HuH-7 (cell line): ENCODE measurements at regions not wholly inside any gene's neighbourhood (a gene's known extent, or its start where the extent isn't known, plus 50 kb on each side); places are given as distances from the start of the nearest gene placed in this dataset.
"Not testable (repeated sequence)": the region's sequence is repeated elsewhere in the genome, so short reads cannot be mapped to it uniquely, and the experiment has no call there.

ENCODE experiments used
- DNase-seq: peaks from one replicate; pipeline ENCODE4 v3.0.0; 2011; ENCODE audit warnings: low spot score

DNA sequence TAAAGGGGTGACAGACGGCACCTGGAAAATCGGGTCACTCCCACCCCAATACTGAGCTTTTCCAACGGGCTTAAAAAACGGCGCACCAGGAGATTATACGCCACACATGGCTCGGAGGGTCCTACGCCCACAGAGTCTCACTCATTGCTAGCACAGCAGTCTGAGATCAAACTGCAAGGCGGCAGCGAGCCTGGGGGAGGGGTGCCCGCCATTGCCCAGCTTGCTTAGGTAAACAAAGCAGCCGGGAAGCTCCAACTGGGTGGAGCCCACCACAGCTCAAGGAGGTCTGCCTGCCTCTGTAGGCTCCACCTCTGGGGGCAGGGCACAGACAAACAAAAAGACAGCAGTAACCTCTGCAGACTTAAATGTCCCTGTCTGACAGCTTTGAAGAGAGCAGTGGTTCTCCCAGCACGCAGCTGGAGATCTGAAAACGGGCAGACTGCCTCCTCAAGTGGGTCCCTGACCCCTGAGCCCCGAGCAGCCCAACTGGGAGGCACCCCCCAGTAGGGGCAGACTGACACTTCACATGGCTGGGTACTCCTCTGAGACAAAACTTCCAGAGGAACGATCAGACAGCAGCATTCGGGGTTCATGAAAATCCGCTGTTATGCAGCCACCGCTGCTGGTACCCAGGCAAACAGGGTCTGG lies 162.8 kb upstream of the GJE1 start:
- not testable (repeated sequence) for DNase-seq

DNA sequence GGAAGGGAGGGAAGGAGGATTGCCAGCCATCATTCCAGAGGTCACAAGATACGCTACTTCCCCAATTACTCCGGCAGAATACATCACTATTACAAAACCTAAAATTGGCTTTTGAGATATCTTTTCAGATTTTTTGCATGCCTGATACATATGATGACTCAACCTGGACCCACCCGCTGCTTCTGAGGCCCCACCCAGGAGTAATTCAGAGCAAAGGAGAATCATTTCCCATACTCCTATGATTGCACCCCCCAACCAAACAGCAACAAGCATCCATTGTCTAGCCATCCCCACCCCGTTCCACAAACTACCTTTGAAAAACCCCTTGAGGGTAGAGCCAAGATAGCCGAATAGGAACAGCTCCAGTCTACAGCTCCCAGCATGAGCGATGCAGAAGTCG lies 163.5 kb upstream of the GJE1 start:
- DNase-seq: no peak

- DNase-seq: no peak
Observed at GRCh38 chr6:141968632-141969031, 164.1 kb upstream of the GJE1 start.

DNA sequence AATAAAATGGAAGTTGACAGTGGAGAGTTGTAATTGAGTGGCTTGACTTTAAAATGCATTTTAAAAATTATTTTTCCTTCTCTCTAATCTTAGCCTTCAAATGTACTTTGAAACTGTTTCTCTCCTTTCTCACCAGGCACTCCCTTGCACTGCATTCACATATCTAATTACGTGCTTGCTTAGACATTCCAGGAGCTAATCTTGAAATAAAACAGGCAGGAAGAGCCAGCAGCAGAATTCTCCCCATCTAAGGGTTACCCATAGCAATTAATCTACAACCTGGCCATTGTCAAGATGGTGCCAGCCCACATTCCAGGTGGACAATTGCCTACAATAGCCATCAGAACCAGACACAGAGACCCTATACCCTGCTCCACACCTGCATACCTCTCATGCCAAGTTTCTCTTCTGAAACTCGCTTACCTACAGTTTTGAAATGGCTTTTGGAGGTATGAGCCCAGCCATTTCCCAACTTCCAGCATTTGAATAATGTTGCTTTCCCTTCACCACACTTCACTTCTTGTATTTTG lies 167.6 kb upstream of the GJE1 start:
- DNase-seq: no peak

GRCh38 chr6:141963543-141964295 lies 169.0 kb upstream of the GJE1 start:
- DNase-seq: no peak

DNA sequence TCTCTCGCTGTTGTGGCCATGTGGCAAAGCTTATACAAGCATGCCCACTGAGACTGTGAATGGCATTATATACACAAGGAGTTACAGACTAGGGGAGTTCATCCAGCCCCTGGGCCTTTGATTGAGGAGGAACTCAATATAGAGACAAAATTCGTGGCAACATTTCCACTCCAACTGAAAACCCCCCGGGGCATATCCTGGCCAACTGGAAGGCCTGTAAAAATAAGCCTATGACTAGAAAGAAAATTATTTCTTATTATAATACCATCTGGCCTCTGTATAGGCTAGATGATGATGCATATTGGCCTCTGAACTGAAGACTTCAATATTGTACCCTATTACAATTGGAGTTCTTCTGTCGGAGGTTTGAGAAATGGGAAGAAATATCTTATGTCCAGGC lies 175.5 kb upstream of the GJE1 start:
- no peak for DNase-seq

- no peak for DNase-seq
Observed at GRCh38 chr6:141956868-141957267, 175.9 kb upstream of the GJE1 start.

DNA sequence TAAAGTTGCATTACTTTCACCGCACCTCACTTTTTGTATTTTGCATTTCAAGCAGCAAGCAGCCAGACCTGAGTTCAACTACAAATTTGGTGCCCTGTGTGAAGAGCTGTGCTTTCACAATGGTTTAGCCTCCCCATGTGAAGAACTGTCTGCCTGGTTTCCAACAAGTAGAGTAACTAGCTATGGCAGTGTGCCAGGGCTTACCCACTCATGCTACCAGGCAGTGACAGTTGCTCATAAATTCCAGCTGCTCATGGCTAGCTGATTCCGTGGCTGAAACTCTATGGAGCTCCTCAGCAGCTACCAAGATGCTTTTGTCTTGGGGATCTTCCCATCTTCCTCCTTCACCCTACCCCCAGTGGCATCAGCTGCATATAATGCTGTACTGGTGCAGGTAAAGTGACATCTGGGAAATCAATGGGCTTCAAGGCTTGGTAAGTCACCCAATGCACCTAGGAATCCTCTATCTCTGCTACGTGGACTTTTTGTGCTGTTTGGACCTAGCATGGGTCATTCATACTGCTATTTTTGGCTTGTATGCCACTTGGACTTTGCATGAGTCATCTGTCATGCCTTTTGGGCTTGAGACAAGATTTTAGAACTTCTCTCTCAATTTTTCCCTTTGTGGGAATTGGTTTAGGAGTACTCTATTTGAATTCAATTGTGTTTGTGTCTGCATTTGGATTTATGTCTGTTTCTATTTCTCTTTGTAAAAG lies 176.5 kb upstream of the GJE1 start:
- DNase-seq: no peak

GRCh38 chr6:141953072-141953471 lies 179.7 kb upstream of the GJE1 start:
- no peak for DNase-seq

GRCh38 chr6:141946502-141946901 lies 186.2 kb upstream of the GJE1 start:
- no peak for DNase-seq

DNA sequence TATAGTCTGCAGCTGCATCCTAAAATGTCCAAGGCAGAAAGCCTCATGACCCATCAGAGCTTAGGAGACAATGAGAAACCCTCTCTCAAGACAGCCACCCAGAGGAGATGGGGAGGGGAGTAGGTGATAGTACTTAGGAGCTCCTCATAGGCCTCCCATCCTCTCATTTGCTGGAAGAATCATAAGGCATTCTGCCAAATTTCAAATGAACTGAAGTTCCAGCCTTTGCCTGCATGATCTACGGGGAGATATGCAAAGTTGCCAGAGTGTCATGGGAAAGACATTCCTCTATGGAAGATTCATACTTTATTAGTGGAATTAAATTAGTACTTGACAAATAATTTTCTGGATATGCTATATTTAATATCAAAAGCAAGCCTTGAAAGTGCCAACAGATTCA lies 194.1 kb upstream of the GJE1 start:
- no peak for DNase-seq

DNA sequence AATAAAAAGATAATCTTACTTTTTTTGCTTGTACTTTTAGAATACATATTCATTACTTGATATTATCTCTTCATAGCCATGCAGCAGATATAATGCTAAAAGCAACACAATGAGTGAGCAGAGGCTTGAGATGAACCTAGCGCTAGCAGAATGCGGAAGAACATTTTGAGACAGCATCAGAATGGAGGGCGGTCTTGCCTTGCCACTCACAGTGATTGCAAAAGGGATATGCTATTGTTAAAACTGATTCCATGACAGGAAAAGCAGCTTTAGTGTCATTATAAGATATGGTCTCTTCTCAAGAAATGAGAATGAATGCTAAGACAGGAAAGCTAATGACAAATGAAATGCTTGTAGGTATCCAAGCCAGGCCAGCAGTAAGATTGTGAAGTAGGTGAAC lies 200.0 kb upstream of the GJE1 start:
- no peak for DNase-seq

DNA sequence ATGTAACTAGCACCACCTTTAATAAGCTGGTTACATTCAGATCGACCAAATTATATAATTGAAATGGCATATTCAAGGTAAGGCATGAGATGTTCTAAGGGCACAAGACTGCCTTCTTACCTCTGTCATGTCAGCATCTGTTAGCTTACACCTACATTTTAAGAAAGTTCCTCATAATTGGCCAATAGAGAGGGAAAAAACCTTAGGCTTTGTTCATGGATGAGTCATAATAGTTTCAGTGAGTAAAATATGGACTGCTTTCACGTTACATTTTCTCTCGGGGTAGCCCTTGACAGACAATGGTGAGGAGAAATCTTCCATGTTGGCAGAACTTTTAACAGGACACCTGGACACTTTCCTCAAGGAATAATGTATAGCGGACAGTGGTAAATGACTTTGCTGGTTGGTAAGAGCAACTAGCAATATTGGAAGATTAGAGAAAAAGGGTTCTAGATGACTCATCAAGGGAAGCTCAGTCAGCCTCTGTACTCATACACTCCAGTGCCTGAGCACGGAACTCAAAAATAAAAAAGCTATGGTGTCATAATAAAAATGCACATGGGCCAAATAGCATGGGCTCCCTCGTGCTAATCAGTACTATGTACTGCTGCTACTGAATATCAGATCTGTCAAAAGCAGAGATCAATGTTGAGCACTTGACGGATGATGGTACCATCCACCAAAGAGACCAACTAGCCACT lies 206.4 kb upstream of the GJE1 start:
- DNase-seq: not testable (repeated sequence)

DNA sequence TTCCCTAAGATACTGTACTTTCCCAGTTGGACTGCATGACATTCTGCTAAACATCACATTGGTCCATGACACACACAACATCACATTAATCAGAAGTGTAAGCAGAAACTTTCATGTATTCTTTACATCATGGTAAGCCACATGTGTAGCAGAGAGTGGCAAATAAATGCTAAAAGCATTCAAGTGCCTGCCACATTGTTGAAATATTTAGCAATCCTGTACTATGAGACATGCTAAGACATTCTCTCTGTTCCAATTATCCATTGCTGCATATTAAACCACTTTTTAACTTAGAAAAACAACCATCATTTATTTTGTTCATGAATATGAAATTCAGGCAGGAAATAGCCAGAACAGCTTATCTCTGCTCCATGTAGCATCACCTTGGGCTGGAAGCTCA lies 207.7 kb upstream of the GJE1 start:
- no peak for DNase-seq

DNA sequence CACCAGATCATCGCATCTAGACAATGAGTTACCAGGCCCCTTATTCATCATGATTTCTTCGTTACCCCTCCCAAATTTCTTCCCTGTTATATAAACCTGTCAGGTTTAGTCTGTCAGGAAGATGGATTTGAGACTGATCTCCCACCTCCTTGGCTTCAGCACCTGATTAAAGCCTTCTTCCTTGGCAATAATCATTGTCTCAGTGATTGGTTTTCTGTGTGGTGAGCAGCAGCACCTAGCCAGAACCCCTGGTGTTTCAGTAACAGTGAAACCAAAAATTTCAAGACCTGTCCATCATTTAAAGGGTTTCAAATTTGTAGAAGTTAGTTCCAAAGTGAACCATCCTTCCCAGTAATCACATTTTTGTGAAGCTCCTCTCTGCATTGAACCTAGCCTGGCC lies 209.8 kb upstream of the GJE1 start:
- no peak for DNase-seq

DNA sequence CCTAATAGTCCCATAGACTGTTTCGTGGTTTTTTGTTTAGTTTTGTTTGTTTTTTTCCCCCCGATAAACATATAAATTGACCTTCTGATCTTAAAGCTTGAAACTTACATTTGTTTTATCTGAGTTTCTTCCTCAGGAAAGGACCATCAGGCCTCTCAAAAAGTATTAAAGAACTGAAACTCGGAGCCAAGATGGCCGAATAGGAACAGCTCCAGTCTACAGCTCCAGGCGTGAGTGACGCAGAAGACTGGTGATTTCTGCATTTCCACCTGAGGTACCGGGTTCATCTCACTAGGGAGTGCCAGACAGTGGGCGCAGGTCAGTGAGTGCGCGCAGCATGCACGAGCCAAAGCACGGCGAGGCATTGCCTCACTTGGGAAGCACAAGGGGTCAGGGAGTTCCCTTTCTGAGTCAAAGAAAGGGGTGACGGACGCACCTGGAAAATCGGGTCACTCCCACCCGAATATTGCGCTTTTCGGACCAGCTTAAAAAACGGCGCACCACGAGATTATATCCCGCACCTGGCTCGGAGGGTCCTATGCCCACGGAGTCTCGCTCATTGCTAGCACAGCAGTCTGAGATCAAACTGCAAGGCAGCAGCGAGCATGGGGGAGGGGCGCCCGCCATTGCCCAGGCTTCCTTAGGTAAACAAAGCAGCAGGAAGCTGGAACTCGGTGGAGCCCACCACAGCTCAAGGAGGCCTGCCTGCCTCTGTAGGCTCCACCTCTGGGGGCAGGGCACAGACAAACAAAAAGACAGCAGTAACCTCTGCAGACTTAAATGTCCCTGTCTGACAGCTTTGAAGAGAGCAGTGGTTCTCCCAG lies 215.8 kb upstream of the GJE1 start:
- not testable (repeated sequence) for DNase-seq

GRCh38 chr6:141914646-141915045 lies 218.1 kb upstream of the GJE1 start:
- DNase-seq: no peak

DNA sequence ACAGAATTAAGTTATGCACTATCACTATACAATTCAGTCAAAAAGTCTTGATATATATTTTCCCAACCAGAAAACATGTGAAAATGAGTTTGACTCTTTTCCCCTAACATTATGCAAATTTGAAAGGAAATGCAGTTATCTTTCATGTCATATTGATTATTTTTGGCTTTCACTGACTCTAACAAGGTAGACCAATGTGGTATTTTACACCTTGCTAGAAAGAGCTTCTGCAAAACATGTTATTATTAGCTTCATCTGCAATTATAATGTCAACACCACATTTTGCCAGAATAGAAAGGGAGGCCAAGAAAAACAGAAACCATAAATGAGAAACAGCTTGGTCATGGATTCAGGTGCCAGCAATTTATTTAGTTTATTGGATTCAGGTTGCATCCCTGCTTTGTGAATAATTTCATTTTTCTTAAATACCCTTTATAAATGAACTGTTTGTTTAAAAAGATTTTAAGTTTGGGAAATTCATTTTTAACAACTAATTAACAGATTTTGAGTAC lies 226.1 kb upstream of the GJE1 start:
- no peak for DNase-seq

GRCh38 chr6:141890661-141891060 lies 242.1 kb upstream of the GJE1 start:
- DNase-seq: no peak

DNA sequence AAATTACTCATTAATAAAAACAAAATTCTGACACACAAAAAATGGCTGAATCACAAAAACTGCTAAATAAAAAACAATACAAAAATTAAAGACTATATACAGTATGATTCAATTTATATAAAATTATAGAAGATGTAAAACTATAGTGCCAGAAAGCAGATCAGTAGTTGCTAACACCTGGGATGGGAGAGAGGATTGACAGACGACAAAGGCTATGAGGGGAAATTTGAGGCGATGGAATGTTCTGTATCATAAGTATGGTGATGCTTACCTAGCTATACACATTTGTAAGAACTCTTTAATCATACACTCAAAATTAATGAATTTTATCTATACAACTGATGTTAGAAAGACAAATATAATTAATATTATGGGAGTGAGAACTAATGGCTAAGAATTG lies 247.9 kb upstream of the GJE1 start:
- DNase-seq: no peak

DNA sequence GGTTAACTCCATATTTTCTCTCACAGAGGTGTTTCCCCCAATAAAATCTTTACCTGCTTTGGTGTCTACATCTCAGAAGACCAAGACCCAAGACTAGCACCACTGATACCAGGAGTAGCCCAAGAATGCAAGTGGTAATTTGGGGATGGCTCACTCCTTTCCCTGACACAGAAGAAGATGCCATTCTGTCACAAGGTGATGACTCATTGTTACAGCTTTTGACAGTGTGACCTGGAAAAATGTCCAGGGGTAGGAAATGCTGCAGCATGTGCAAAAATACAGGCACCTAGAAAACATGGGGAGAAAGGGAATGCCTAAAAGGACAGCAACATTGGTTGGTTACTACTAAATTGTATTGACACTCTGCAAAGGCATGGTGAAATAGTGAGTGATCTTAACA lies 254.0 kb upstream of the GJE1 start:
- DNase-seq: no peak
